Kidney (tissue), 13 donors: ENCODE measurements at regions not wholly inside any gene's neighbourhood (a gene's known extent, or its start where the extent isn't known, plus 50 kb on each side); places are given as distances from the start of the nearest gene placed in this dataset.

Source experiments
- DNase-seq, 5 donors: peaks; one replicate each; pipeline ENCODE4 v3.0.0-alpha.2; 2013 to 2020
- FAIRE-seq: peaks from 2 replicates; lab custom pipeline; 2012; peaks lifted over from hg19 to GRCh38; lab: Jason Lieb, UNC
- H3K27ac ChIP-seq, 2 donors: one replicate each; pipeline ENCODE4 v1.7.0; 2013; ENCODE audit warnings: low read depth in 2 of 2, low read length in 2 of 2, inconsistent platforms in 1 of 2
- H3K27me3 ChIP-seq: one replicate; pipeline ENCODE4 v1.7.1; 2013; ENCODE audit warnings: low read length, inconsistent platforms; ENCODE audit not compliant: control insufficient read depth, insufficient read depth
- H3K36me3 ChIP-seq, 3 donors: one replicate each; pipeline versions ENCODE4 v1.7.0 to v1.7.1; 2013; ENCODE audit warnings: low read length in 3 of 3, control low read depth in 1 of 3, inconsistent platforms in 1 of 3; ENCODE audit not compliant: insufficient read depth in 3 of 3, control insufficient read depth in 2 of 3
- H3K4me1 ChIP-seq, 3 donors: one replicate each; pipeline versions ENCODE4 v1.7.0 to v1.7.1; 2013; ENCODE audit warnings: low read length in 3 of 3, inconsistent platforms in 1 of 3, low read depth in 1 of 3; ENCODE audit not compliant: control insufficient read depth in 2 of 3, insufficient read depth in 2 of 3
- H3K4me3 ChIP-seq, 3 donors: one replicate each; pipeline versions ENCODE4 v1.7.0 to v1.8.1; 2013; ENCODE audit warnings: low read length in 3 of 3, control low read depth in 1 of 3, inconsistent platforms in 1 of 3
- H3K9ac ChIP-seq, 3 donors: one replicate each; pipeline versions ENCODE4 v1.7.0 to v1.7.1; 2013; ENCODE audit warnings: low read length in 3 of 3, control low read depth in 1 of 3, inconsistent platforms in 1 of 3
- H3K9me3 ChIP-seq, 3 donors: one replicate each; pipeline versions ENCODE4 v1.7.0 to v1.7.1; 2013; ENCODE audit warnings: low read length in 3 of 3, control low read depth in 1 of 3, inconsistent platforms in 1 of 3; ENCODE audit not compliant: control insufficient read depth in 2 of 3, insufficient read depth in 1 of 3
- CTCF ChIP-seq: IDR thresholded peaks from 3 replicates; pipeline ENCODE4 v1.5.1; 2012; ENCODE audit warnings: mild to moderate bottlenecking, moderate library complexity, borderline replicate concordance; ENCODE audit not compliant: insufficient read depth; ENCODE audit errors: extremely low read depth
- intact Hi-C: fragments of 100-400 bp; cut with DNase I; formaldehyde crosslinking; loops from one replicate; pipeline ENCODE4 v1.11.1; 2022
- donor health status: control.
- donor health status: control.
- donor health status: control.
- donor health status: control.
- donor health status: control.
- donor health status: DM: yes; HTN: yes; CAD: no.
- donor health status: Normal renal cell carcinoma (clear cell type).

GRCh38 chr3:110526777-110527727 is 544.6 kb upstream of the NECTIN3 start:
- Histone ChIP-seq H3K9ac (no peak overlapping the region), H3K4me1 (no peaks in the 10 kb centered on the region), H3K27ac (no peak overlapping the region), H3K27me3 (no peaks in the 10 kb centered on the region), H3K4me3 (no peak overlapping the region), H3K9me3 (no peaks in the 10 kb centered on the region), H3K36me3 (no peaks in the 10 kb centered on the region)
- FAIRE-seq (no peak), DNase-seq (peak in 2 of 5 donors; percentile 12 to 29)
- intact Hi-C loops = no loop called here
- no peak for TF ChIP-seq CTCF

- Histone ChIP-seq H3K4me3 (no peak overlapping the region), H3K4me1 (no peaks in the 10 kb centered on the region), H3K27ac (no peak overlapping the region), H3K9ac (no peak overlapping the region), H3K27me3 (no peaks in the 10 kb centered on the region), H3K36me3 (no peaks in the 10 kb centered on the region), H3K9me3 (no peaks in the 10 kb centered on the region)
- no peak for TF ChIP-seq CTCF
- DNase-seq (peak in 1 of 5 donors; percentile 24), FAIRE-seq (no peak)
- intact Hi-C loops = no loop called here
Observed at GRCh38 chr3:110528305-110529121, 543.1 kb upstream of the NECTIN3 start.

GRCh38 chr3:110530902-110531301 is 540.7 kb upstream of the NECTIN3 start:
- DNase-seq (no peak), FAIRE-seq (no peak)
- no peak overlapping the region for H3K27ac ChIP-seq
- H3K4me1 ChIP-seq = no peaks in the 10 kb centered on the region
- no peaks in the 10 kb centered on the region for H3K27me3 ChIP-seq
- no peaks in the 10 kb centered on the region for H3K36me3 ChIP-seq
- no peak overlapping the region for H3K4me3 ChIP-seq
- TF ChIP-seq CTCF = no peak
- intact Hi-C loops = no loop called here
- no peaks in the 10 kb centered on the region for H3K9me3 ChIP-seq
- H3K9ac ChIP-seq = no peak overlapping the region
